PC-9 (cell line): ENCODE measurements at regions not wholly inside any gene's neighbourhood (a gene's known extent, or its start where the extent isn't known, plus 50 kb on each side); places are given as distances from the start of the nearest gene placed in this dataset.
A peak's percentile ranks its signal among the peaks of the same experiment; 100 is the strongest.

Experiments
- BruUV-seq: library from RNA; stranded (reverse); fragments of 400-500 nt; replicated peaks from 2 replicates; lab custom pipeline; 2021; lab: Mats Ljungman, UMichigan
- CTCF ChIA-PET: fragments of 300-600 bp; sonication (Branson Sonifier 250); formaldehyde crosslinking; loops from one replicate; lab custom pipeline; 2022; ENCODE audit warnings: antibody characterized with exemption; lab: Charles Lee
- POLR2A ChIA-PET: fragments of 300-600 bp; sonication (Branson Sonifier 250); formaldehyde crosslinking; loops from one replicate; lab custom pipeline; 2022; ENCODE audit warnings: antibody characterized with exemption; ENCODE audit not compliant: unreplicated experiment; lab: Charles Lee
- DNase-seq, 2 experiments: peaks; one replicate each; pipeline versions ENCODE4 v3.0.0 to v3.0.0-alpha.2; 2015 to 2022; ENCODE audit warnings: mixed read lengths in 1 of 2
- H2AFZ ChIP-seq: fragments of 200-600 bp; sonication (generic); 2 replicates; pipeline ENCODE4 v1.8.1; 2017; ENCODE audit warnings: antibody characterized with exemption
- H3F3A ChIP-seq: fragments of 200-600 bp; sonication (generic); 2 replicates; pipeline ENCODE4 v1.8.1; 2017; ENCODE audit warnings: antibody characterized with exemption, mild to moderate bottlenecking, low read depth; ENCODE audit not compliant: insufficient read depth
- H3K27ac ChIP-seq: fragments of 200-600 bp; sonication (generic); 2 replicates; pipeline ENCODE4 v1.6.1; 2016; ENCODE audit warnings: mixed run types
- H3K27me3 ChIP-seq: fragments of 200-600 bp; sonication (generic); 2 replicates; pipeline ENCODE4 v1.6.1; 2016; ENCODE audit warnings: low read depth, mixed run types; ENCODE audit not compliant: insufficient read depth
- H3K36me3 ChIP-seq: fragments of 200-600 bp; sonication (generic); 2 replicates; pipeline ENCODE4 v1.6.1; 2016; ENCODE audit warnings: low read depth, mixed run types
- H3K4me1 ChIP-seq: fragments of 200-600 bp; sonication (generic); replicated peaks from 2 replicates; pipeline ENCODE4 v1.6.1; 2016; ENCODE audit warnings: mixed run types; ENCODE audit not compliant: insufficient read depth
- H3K4me2 ChIP-seq: fragments of 200-600 bp; sonication (generic); 2 replicates; pipeline ENCODE4 v1.6.1; 2017; ENCODE audit warnings: mixed run types
- H3K4me3 ChIP-seq: fragments of 200-600 bp; sonication (generic); 2 replicates; pipeline ENCODE4 v1.6.1; 2016; ENCODE audit warnings: mixed run types
- H3K79me2 ChIP-seq: fragments of 200-600 bp; sonication (generic); 2 replicates; pipeline ENCODE4 v1.6.1; 2017; ENCODE audit warnings: low read depth, mixed run types
- H3K9me2 ChIP-seq: fragments of 200-600 bp; sonication (generic); 2 replicates; pipeline ENCODE4 v1.8.1; 2017; ENCODE audit warnings: mild to moderate bottlenecking; ENCODE audit not compliant: insufficient read depth
- H3K9me3 ChIP-seq: fragments of 200-600 bp; sonication (generic); 2 replicates; pipeline ENCODE4 v1.8.1; 2016; ENCODE audit warnings: low read depth; ENCODE audit not compliant: insufficient read depth
- H4K20me1 ChIP-seq: fragments of 200-600 bp; sonication (generic); 2 replicates; pipeline ENCODE4 v1.8.1; 2017; ENCODE audit not compliant: insufficient read depth
- CTCF ChIP-seq: fragments of 200-600 bp; sonication (generic); conservative IDR thresholded peaks from 2 replicates; pipeline ENCODE4 v1.6.1; 2017; ENCODE audit warnings: mixed run types, antibody characterized with exemption, mild to moderate bottlenecking, moderate library complexity
- EZH2 ChIP-seq: fragments of 200-600 bp; sonication (generic); IDR thresholded peaks from 2 replicates; pipeline ENCODE4 v1.8.0; 2017; ENCODE audit warnings: antibody characterized with exemption, low read depth
- intact Hi-C: fragments of 100-400 bp; cut with micrococcal nuclease; formaldehyde crosslinking; loops from one replicate; pipeline ENCODE4 v1.10.0; 2022; ENCODE audit not compliant: unreplicated experiment

DNA sequence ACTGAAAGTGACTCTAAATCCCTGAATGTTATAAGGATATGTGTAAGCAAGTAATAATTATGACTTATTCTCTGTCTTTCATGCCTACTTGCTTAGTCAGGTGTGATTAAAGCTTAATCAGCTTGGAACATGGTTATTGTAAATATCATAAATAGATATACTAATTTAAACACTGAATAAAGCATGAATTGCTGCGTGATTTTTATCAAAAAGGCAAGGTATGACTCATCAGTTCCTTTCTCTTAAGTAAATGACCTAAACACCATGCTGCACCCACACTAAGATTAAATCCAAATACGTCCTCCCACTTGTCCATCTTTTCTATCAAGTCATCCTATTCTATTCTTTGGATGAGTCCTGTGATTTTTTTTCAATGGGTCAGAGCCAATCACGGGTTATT, 124.6 kb upstream of the MTAP start:
- no peaks in the 10 kb centered on the region for H3K27me3 ChIP-seq
- H3K4me2 ChIP-seq, result peak overlapping the region; percentile 76
- no peaks in the 10 kb centered on the region for H4K20me1 ChIP-seq
- no TSS peak for BruUV-seq
- H3K36me3 ChIP-seq, result no peaks in the 10 kb centered on the region
- no peaks in the 10 kb centered on the region for H3K79me2 ChIP-seq
- CTCF ChIA-PET, result no interaction called here
- POLR2A ChIA-PET, result no interaction called here
- TF ChIP-seq EZH2 (no peak), CTCF (no peak)
- peak overlapping the region; percentile 79 for H3K27ac ChIP-seq
- peak in 1 of 2 experiments; percentile 74 for DNase-seq
- intact Hi-C loops, result loop anchor here (5.0 kb wide), 1 partner anchor 101 kb away; no protein-coding TSS in a partner anchor
- peak overlapping the region; percentile 74 for H2AFZ ChIP-seq
- peaks cover 20% of the 10 kb centered on the region for H3F3A ChIP-seq
- H3K9me2 ChIP-seq, result no peaks in the 10 kb centered on the region
- peak overlapping the region; percentile 45; the same call in 1 of the 2 replicates for H3K4me3 ChIP-seq
- H3K4me1 ChIP-seq, result peaks cover 54% of the 10 kb centered on the region
- no peaks in the 10 kb centered on the region; the same call in 1 of the 2 replicates for H3K9me3 ChIP-seq

DNA sequence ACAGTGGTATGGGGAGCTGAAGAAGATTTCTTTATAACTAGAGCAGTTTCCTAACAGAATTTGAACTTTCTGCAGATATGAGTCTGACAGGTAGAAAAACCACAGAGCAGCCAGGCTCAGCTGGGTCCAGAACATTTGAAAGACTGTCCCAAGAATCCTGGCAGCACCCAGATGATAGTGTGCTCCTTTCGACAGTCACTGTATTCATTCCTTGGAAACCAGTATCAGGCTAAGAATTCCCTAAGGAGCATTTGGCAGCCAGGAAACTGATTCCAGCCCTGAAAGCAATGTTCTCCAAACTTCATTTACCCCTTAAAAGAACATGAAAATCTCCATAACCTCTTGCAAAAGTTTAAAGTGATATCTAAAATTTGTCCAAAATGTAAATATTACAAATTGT, 123.0 kb upstream of the MTAP start:
- DNase-seq, result no peak
- no peaks in the 10 kb centered on the region for H4K20me1 ChIP-seq
- BruUV-seq, result no TSS peak
- H3K4me1 ChIP-seq, result peaks cover 70% of the 10 kb centered on the region
- TF ChIP-seq EZH2 (no peak), CTCF (no peak)
- intact Hi-C loops, result loop anchor here (5.0 kb wide), 1 partner anchor 102 kb away; no protein-coding TSS in a partner anchor
- H3F3A ChIP-seq, result peaks cover 33% of the 10 kb centered on the region
- no peak overlapping the region for H3K4me3 ChIP-seq
- ChIA-PET POLR2A (interaction anchor here (0.7 kb wide), 1 partner anchor 344 kb away, joined by 3 read pairs; no protein-coding TSS in a partner anchor), CTCF (no interaction called here)
- no peaks in the 10 kb centered on the region for H3K36me3 ChIP-seq
- no peaks in the 10 kb centered on the region for H3K9me2 ChIP-seq
- no peaks in the 10 kb centered on the region for H3K27me3 ChIP-seq
- no peaks in the 10 kb centered on the region; the same call in 1 of the 2 replicates for H3K9me3 ChIP-seq
- no peak overlapping the region for H3K4me2 ChIP-seq
- H3K79me2 ChIP-seq, result no peaks in the 10 kb centered on the region
- H3K27ac ChIP-seq, result no peak overlapping the region
- no peak overlapping the region for H2AFZ ChIP-seq

GRCh38 chr9:21680590-21680989, 121.8 kb upstream of the MTAP start:
- intact Hi-C loops, result loop anchor here (5.0 kb wide), 1 partner anchor 348 kb away; no protein-coding TSS in a partner anchor
- H3K36me3 ChIP-seq, result no peaks in the 10 kb centered on the region
- POLR2A ChIA-PET, result no interaction called here

More at GRCh38 chr9:21680590-21680989, 121.8 kb upstream of the MTAP start:
- no peaks in the 10 kb centered on the region for H3K79me2 ChIP-seq
- CTCF ChIA-PET, result no interaction called here
- no peak overlapping the region for H2AFZ ChIP-seq
- H3K9me2 ChIP-seq, result no peaks in the 10 kb centered on the region
- no peak for DNase-seq
- no peak overlapping the region for H3K4me3 ChIP-seq
- H3K27me3 ChIP-seq, result no peaks in the 10 kb centered on the region
- no peaks in the 10 kb centered on the region; the same call in 1 of the 2 replicates for H3K9me3 ChIP-seq
- H3K4me1 ChIP-seq, result peaks cover 82% of the 10 kb centered on the region
- no peak for TF ChIP-seq CTCF
- no peak for TF ChIP-seq EZH2
- no TSS peak for BruUV-seq
- 0 out of 2 replicates have a peak overlapping the region, but pooled peaks have one; percentile 83 for H3K27ac ChIP-seq
- H3F3A ChIP-seq, result peaks cover 44% of the 10 kb centered on the region
- H3K4me2 ChIP-seq, result no peak overlapping the region
- H4K20me1 ChIP-seq, result no peaks in the 10 kb centered on the region
